Body of pancreas (tissue), 4 donors: ENCODE measurements at regions not wholly inside any gene's neighbourhood (a gene's known extent, or its start where the extent isn't known, plus 50 kb on each side); places are given as distances from the start of the nearest gene placed in this dataset.

ENCODE experiments used
- POLR2A ChIP-seq, 3 donors: fragments of 450-650 bp; IDR thresholded peaks; one replicate each; pipeline ENCODE4 v1.6.1; 2016; ENCODE audit warnings: antibody characterized with exemption in 3 of 3, mild to moderate bottlenecking in 2 of 3
- TF ChIP-seq, protein P1 (sequence below), 7 experiments: fragments of 450-650 bp in 4 of 7; fragments of 200-600 bp in 3 of 7; sonication (generic) in 3 of 7; IDR thresholded peaks; one replicate each; pipeline ENCODE4 v1.5.1; 2016 to 2019; ENCODE audit warnings: antibody characterized with exemption in 7 of 7

DNA sequence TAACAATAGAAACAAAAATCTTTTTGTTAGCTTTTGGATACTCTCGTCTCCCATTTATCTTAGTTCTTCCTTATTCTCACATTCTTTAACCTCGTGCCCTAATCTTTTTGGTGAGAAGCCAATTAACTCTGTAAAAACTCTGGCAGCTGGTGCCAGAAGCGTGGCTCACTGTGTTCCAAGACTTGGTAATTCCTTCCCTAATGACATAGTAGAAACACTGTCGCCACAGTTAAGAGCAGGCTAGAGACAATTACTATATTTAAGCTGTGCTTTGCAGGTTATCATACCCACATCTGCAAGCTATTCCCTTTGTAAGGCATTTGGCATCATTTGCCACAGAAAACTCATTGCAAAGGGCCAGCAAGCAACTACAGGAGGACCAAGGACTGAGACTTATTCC, 160.9 kb upstream of the PIK3R1 start:
- TF ChIP-seq, protein P1, sequence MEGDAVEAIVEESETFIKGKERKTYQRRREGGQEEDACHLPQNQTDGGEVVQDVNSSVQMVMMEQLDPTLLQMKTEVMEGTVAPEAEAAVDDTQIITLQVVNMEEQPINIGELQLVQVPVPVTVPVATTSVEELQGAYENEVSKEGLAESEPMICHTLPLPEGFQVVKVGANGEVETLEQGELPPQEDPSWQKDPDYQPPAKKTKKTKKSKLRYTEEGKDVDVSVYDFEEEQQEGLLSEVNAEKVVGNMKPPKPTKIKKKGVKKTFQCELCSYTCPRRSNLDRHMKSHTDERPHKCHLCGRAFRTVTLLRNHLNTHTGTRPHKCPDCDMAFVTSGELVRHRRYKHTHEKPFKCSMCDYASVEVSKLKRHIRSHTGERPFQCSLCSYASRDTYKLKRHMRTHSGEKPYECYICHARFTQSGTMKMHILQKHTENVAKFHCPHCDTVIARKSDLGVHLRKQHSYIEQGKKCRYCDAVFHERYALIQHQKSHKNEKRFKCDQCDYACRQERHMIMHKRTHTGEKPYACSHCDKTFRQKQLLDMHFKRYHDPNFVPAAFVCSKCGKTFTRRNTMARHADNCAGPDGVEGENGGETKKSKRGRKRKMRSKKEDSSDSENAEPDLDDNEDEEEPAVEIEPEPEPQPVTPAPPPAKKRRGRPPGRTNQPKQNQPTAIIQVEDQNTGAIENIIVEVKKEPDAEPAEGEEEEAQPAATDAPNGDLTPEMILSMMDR (IDR thresholded peaks at IDR 0.05) = no peak
- TF ChIP-seq POLR2A (IDR thresholded peaks at IDR 0.05) = no peak
